Stimulated activated CD4-positive, alpha-beta T cell treated with anti-CD3 and anti-CD28 coated beads, Interleukin-4, amount 100 ng/mL, for 1 hour (primary cell): ENCODE measurements at regions not wholly inside any gene's neighbourhood (a gene's known extent, or its start where the extent isn't known, plus 50 kb on each side); places are given as distances from the start of the nearest gene placed in this dataset.
A peak's percentile ranks its signal among the peaks of the same experiment; 100 is the strongest.

Experiments
- DNase-seq: peaks from one replicate; pipeline ENCODE4 v3.0.0-alpha.2; 2020

GRCh38 chr9:85427772-85428171, 314.0 kb downstream of the AGTPBP1 start:
- no peak for DNase-seq

GRCh38 chr9:85425153-85425611, 316.6 kb downstream of the AGTPBP1 start:
- peak; percentile 16 for DNase-seq

DNA sequence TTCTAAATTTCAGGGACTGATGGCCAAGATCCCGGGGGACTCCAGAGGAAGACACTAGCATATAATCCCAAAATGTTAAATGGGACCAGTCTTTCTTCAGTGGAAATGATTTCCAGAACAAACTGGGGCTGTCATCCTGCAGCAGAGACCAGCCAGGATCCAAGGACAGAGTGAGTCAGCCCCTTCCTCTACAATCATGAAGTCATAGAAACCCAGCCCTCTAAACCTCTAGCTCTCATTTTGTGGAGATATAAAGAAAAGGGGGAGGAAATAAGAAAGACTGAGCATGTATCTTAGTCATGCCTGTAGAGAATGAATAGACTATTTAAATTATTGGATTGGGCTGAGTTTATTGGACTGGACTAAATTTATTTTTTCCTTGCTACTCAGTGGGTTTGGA, 318.3 kb downstream of the AGTPBP1 start:
- DNase-seq, result no peak

DNA sequence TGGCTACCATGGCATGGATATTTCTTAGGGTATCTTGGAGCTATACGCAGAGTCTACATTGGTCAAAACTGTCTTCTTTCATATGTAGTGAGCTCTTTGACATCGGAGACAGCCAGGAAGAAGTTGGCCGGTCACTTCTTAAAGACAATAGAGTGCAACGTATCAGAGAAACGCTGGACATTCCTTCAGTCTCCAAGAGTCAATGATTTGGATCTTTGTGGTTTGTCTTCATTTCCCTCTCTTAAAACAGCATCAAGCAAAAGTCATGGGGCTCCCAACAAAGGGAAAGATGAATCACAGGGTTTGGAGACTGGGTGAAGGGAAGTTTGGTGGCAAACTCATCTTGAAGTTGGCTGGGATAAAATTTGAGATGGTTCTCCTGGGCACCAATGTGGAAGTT, 320.1 kb downstream of the AGTPBP1 start:
- no peak for DNase-seq

- no peak for DNase-seq
Observed at GRCh38 chr9:85420750-85421149, 321.0 kb downstream of the AGTPBP1 start.

DNA sequence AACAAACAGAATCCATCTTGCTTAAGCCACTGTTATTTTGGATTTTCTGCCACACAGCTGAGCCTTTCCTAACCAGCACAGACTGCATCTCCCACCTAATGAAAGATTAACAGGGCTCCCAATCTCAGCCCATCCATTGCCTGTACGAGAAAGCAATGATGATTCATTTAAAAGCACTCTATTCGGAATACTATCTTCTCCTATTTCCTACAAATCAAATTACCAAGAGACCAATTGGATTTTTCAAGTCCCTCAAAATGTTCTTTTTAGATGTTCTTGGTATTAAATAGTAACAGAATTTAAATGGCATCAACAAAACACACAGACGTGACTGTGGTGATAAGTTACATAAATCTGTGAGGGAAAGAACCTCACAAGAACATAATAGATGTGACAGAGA, 324.1 kb downstream of the AGTPBP1 start:
- no peak for DNase-seq

- no peak for DNase-seq
Observed at GRCh38 chr9:85416715-85417114, 325.0 kb downstream of the AGTPBP1 start.

DNA sequence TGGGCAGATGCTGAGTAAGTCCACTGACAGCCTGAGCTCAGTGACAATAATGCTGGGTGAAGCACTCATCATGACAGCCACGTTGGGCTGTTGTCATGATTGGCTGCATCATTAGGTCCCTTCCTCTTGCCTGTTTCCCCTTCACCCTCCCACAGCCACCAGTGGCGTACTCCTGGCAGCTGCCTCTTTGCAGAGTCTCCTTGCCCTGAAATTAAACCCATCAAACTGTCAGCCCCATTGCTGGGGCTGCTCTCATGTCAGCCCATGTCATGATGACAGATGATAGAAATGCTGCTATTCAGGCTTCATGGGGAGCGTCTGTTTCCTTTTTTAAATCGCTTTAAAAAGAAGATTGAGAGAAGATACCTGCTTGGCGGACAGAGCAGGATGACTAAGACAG, 327.4 kb downstream of the AGTPBP1 start:
- no peak for DNase-seq

GRCh38 chr9:85408494-85408893, 333.3 kb downstream of the AGTPBP1 start:
- DNase-seq, result no peak

- DNase-seq, result no peak
Observed at GRCh38 chr9:85405566-85405950, 336.2 kb downstream of the AGTPBP1 start.

GRCh38 chr9:85404911-85405565, 336.7 kb downstream of the AGTPBP1 start:
- no peak for DNase-seq

GRCh38 chr9:85402551-85402950, 339.2 kb downstream of the AGTPBP1 start:
- DNase-seq, result no peak

- no peak for DNase-seq
Observed at GRCh38 chr9:85401998-85402397, 339.8 kb downstream of the AGTPBP1 start.

GRCh38 chr9:85397005-85397404, 344.7 kb downstream of the AGTPBP1 start:
- no peak for DNase-seq

DNA sequence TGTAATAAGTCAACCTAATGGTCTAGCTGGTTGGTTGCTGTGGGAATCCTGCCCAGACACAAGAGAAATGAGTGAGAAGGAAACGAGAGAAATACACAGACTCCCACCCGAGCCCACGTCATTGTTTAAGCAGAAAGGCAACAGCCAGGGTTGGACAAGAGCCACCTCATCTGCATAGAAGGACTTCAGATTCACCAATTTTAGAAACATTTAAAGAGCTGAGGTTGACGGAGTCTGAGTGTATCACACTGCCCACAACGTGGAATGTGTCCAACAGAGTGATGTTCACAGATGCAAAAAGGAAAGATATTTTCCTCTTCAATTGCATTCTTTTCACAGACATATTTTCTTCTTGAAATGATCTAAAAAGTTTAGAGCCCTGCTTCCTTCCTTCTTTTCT, 349.5 kb downstream of the AGTPBP1 start:
- DNase-seq, result no peak

DNA sequence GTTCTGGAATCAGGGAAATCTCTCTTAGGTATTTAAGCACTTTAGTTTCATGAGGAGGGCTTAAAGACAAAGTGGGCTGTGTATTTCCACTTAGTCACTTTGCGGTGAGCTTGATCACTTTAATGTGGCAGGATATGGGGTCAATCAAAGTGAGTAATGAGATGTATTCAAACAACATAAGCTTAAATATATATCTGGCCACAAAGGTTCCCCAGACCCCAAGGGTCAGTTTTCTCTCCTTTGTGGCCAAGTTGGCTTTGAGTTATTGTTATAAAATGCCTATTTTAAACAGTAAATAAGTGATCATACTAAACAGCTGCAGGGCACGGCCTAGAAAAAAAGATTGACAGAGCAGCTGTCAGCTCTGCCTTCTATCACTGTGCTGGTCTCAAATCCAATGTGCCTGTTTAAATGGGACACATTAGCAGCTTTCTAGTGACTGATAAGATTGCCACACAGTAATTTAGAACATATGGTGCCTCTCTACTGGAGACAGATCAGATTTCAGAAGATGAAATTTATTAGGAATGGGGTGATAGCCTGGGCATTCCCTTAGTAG, 363.9 kb downstream of the AGTPBP1 start:
- no peak for DNase-seq

DNA sequence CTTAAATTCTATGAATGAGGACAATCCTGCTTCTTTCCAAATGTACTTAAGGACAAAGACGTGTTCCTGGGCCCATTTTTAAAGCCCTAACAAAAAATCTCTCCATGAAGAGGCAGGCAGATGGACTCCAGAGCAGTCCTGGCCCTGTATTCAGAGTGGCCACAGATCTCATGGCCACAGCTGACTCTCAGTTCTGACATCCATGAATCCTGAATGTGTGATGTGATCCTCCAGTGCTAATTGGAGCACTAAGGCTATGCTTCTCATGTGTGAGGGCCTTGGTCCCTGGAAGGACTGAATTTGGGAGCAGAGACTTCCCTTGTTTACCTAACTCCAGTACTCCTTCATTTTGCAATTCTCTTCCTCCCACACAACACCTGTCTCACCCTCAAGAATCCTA, 373.0 kb downstream of the AGTPBP1 start:
- no peak for DNase-seq

DNA sequence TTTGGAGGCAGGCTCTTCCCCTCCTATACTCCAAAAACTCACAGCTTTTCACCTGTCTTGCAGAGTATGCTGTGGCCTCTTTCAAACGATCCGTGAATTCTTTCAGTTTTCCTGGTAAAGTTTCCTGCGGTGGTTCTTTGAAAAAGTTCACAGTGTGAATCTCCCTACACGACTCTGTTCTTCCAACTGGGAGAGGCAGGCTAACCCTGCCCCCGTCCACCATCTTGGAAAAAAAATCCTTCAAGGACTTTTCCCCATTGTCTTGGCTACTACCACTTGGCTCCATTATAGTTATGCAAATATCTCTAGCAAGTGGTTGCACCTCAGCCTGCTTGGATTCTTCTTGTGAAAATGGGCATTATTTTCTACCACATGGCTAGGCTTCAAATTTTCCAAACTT, 382.6 kb downstream of the AGTPBP1 start:
- no peak for DNase-seq

DNA sequence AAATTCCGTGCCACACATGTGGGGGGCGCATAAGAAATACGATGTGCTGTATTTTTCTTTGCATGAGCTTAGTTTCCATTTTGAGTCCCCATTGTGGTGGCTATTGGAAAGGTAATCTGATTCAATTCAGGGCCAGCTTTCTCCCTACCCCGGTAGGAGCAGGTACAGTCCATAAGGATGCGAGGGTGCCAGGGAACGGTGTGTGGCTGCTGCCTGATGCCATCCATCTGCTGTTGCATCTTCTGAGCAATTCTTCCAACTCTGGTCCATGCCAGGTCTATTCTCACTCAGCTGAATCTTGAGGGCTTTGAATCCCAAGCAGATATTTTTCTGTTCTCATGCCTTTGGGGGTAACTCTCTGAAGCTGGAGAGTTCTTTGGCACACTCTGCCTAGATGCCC, 392.7 kb downstream of the AGTPBP1 start:
- DNase-seq, result no peak

- no peak for DNase-seq
Observed at GRCh38 chr9:85347541-85347940, 394.2 kb downstream of the AGTPBP1 start.

- no peak for DNase-seq
Observed at GRCh38 chr9:85344901-85345300, 396.9 kb downstream of the AGTPBP1 start.

- no peak for DNase-seq
Observed at GRCh38 chr9:85339338-85339737, 402.4 kb downstream of the AGTPBP1 start.

- DNase-seq, result no peak
Observed at GRCh38 chr9:85334228-85334627, 407.5 kb downstream of the AGTPBP1 start.

DNA sequence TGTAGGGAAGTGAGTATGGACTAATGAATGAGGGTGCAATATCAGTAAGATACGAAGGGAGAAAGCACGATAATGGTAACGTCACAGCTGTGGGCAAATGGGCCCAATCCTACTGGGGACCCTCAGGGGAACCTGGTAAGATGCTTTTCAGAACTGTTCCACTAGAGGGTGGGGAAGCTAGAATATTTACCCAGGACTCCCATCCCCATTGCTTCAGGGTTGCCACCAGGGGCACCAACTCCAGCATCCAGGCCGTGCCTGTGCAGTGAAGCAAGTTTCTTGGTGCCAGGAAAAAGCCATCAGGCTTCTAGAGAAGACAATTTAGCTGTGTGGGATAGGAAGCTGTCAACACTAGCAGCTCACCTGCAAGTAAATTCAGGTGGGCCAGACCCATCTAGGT, 409.3 kb downstream of the AGTPBP1 start:
- DNase-seq, result no peak

DNA sequence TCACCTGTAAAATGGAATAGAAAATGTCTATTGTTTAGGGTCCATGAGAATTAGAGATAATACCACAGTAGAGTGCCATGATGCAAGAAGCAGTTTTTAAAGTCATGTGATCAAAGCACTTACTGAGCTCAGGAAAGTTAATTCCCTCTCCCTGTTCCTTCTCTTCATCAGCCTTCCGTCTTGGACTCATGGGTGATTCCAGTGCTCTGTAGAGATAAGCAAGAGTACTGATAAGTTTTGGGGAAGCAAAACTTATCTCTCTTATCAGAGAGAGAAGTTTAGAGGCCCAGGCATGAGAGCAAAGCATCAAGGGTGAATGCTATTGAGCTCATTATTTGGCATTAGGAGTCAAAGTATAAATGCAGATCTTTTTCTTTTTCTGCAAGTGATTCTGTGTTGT, 410.1 kb downstream of the AGTPBP1 start:
- DNase-seq, result no peak
